IMR-90 (cell line): ENCODE measurements at regions not wholly inside any gene's neighbourhood (a gene's known extent, or its start where the extent isn't known, plus 50 kb on each side); places are given as distances from the start of the nearest gene placed in this dataset.

Source experiments
- ATAC-seq: fragments of 200-7000 bp; cut with Tn5 transposase; 2 replicates; pipeline ENCODE4 v1.9.1; 2020; ENCODE audit warnings: low read depth, mild to moderate bottlenecking, moderate library complexity
- BruUV-seq: library from RNA; stranded (reverse); fragments of 400-500 nt; replicated peaks from 2 replicates; lab custom pipeline; 2021; lab: Mats Ljungman, UMichigan
- CTCF ChIA-PET: fragments of 300-600 bp; formaldehyde crosslinking; extraction: SDS; loops from one replicate; lab custom pipeline; 2021; ENCODE audit warnings: antibody characterized with exemption; lab: Yijun Ruan, JAX
- POLR2A ChIA-PET: fragments of 300-600 bp; sonication (Branson Sonifier 250); formaldehyde crosslinking; loops from one replicate; lab custom pipeline; 2022; ENCODE audit warnings: antibody characterized with exemption; ENCODE audit not compliant: unreplicated experiment; lab: Charles Lee
- DNase-seq: peaks from one replicate; pipeline ENCODE4 v3.0.0; 2013
- H2AFZ ChIP-seq: replicated peaks from 2 replicates; pipeline ENCODE3; 2013; ENCODE audit warnings: low read length, mild to moderate bottlenecking; ENCODE audit not compliant: poor library complexity
- H2AK5ac ChIP-seq: 2 replicates; pipeline ENCODE4 v1.6.1; 2013; ENCODE audit warnings: low read depth, low read length, inconsistent platforms
- H2AK9ac ChIP-seq: replicated peaks from 2 replicates; pipeline ENCODE3; 2013; ENCODE audit warnings: mild to moderate bottlenecking, low read depth, low read length, moderate library complexity; ENCODE audit not compliant: poor library complexity
- H2BK120ac ChIP-seq: 2 replicates; pipeline ENCODE4 v1.6.1; 2013; ENCODE audit warnings: low read depth, low read length, inconsistent platforms
- H2BK15ac ChIP-seq: 3 replicates; pipeline ENCODE4 v1.6.1; 2013; ENCODE audit warnings: low read depth, low read length, inconsistent platforms
- H2BK20ac ChIP-seq: 2 replicates; pipeline ENCODE4 v1.6.1; 2013; ENCODE audit warnings: low read depth, mild to moderate bottlenecking, inconsistent platforms, low read length, moderate library complexity
- H2BK5ac ChIP-seq: 2 replicates; pipeline ENCODE4 v1.6.1; 2013; ENCODE audit warnings: mild to moderate bottlenecking, low read depth, low read length, inconsistent platforms; ENCODE audit not compliant: poor library complexity, severe bottlenecking
- H3K14ac ChIP-seq: replicated peaks from 2 replicates; pipeline ENCODE4 v1.6.1; 2013; ENCODE audit warnings: low read depth, low read length, inconsistent platforms
- H3K18ac ChIP-seq: 2 replicates; pipeline ENCODE4 v1.6.1; 2013; ENCODE audit warnings: low read depth, low read length, control low read depth
- H3K23ac ChIP-seq: 2 replicates; pipeline ENCODE4 v1.6.1; 2013; ENCODE audit warnings: low read depth, low read length, inconsistent platforms
- H3K27ac ChIP-seq: 2 replicates; pipeline ENCODE4 v1.5.1; 2013; ENCODE audit warnings: mild to moderate bottlenecking, control low read depth, low read length; ENCODE audit not compliant: insufficient read depth
- H3K27me3 ChIP-seq: 2 replicates; pipeline ENCODE4 v1.6.1; 2013; ENCODE audit warnings: low read length; ENCODE audit not compliant: control insufficient read depth, insufficient read depth
- H3K36me3 ChIP-seq: 2 replicates; pipeline ENCODE4 v1.6.1; 2013; ENCODE audit warnings: low read length, mixed read lengths; ENCODE audit not compliant: control insufficient read depth, insufficient read depth
- H3K4ac ChIP-seq: 2 replicates; pipeline ENCODE4 v1.6.1; 2013; ENCODE audit warnings: low read depth, low read length, inconsistent platforms
- H3K4me1 ChIP-seq: 2 replicates; pipeline ENCODE4 v1.6.1; 2013; ENCODE audit warnings: low read length, mixed read lengths; ENCODE audit not compliant: control insufficient read depth, insufficient read depth
- H3K4me2 ChIP-seq: 2 replicates; pipeline ENCODE4 v1.6.1; 2013; ENCODE audit warnings: low read depth, mild to moderate bottlenecking, control low read depth, low read length, moderate library complexity
- H3K4me3 ChIP-seq: 2 replicates; pipeline ENCODE4 v1.5.1; 2013; ENCODE audit warnings: low read depth, mild to moderate bottlenecking, control low read depth, low read length, moderate library complexity; ENCODE audit not compliant: insufficient read depth
- H3K56ac ChIP-seq: 2 replicates; pipeline ENCODE4 v1.6.1; 2013; ENCODE audit warnings: low read length, inconsistent platforms; ENCODE audit not compliant: insufficient read depth; ENCODE audit errors: extremely low read depth
- H3K79me1 ChIP-seq, 2 experiments: 2 replicates each; pipeline ENCODE4 v1.6.1; 2013; ENCODE audit warnings: low read length in 2 of 2, inconsistent platforms in 1 of 2, low read depth in 1 of 2
- H3K9ac ChIP-seq: 2 replicates; pipeline ENCODE4 v1.6.1; 2013; ENCODE audit warnings: low read depth, low read length, control low read depth
- H3K9me1 ChIP-seq: 2 replicates; pipeline ENCODE4 v1.6.1; 2013; ENCODE audit warnings: low read length, inconsistent platforms; ENCODE audit not compliant: insufficient read depth
- H3K9me3 ChIP-seq: 2 replicates; pipeline ENCODE4 v1.6.1; 2013; ENCODE audit warnings: low read length; ENCODE audit not compliant: control insufficient read depth, insufficient read depth
- H4K20me1 ChIP-seq: 2 replicates; pipeline ENCODE4 v1.6.1; 2013; ENCODE audit warnings: low read length, inconsistent platforms; ENCODE audit not compliant: insufficient read depth
- H4K5ac ChIP-seq: 2 replicates; pipeline ENCODE4 v1.6.1; 2013; ENCODE audit warnings: mild to moderate bottlenecking, low read depth, low read length, control low read depth
- H4K8ac ChIP-seq, 2 experiments: 2 replicates each; pipeline ENCODE4 v1.6.1; 2013; ENCODE audit warnings: low read depth in 2 of 2, low read length in 2 of 2, control low read depth in 1 of 2, inconsistent platforms in 1 of 2
- H4K91ac ChIP-seq: 2 replicates; pipeline ENCODE4 v1.6.1; 2013; ENCODE audit warnings: low read depth, low read length, inconsistent platforms; ENCODE audit not compliant: insufficient read depth
- MXI1 ChIP-seq: IDR thresholded peaks from 2 replicates; pipeline ENCODE4 v1.6.1; 2012; ENCODE audit warnings: low read depth, mild to moderate bottlenecking, low read length, moderate library complexity, borderline replicate concordance
- RFX5 ChIP-seq: IDR thresholded peaks from 2 replicates; pipeline ENCODE4 v1.8.0; 2012; ENCODE audit warnings: low read depth, mild to moderate bottlenecking, low read length, moderate library complexity
- SMC3 ChIP-seq: fragments of 150-350 bp; IDR thresholded peaks from 2 replicates; pipeline ENCODE4 v1.6.1; 2016; ENCODE audit warnings: low read depth, mild to moderate bottlenecking, antibody characterized with exemption, low read length, moderate library complexity
- dilution Hi-C: fragments of 300-500 bp; cut with HindIII; formaldehyde crosslinking; loops from one replicate; pipeline ENCODE4 v1.14.3; 2018; ENCODE audit warnings: low sequenced_read_pairs; ENCODE audit not compliant: unreplicated experiment
- in situ Hi-C: fragments of 300-500 bp; cut with MboI; formaldehyde crosslinking; loops from 3 replicates; pipeline ENCODE4 v1.14.3; 2019; ENCODE audit warnings: low sequenced_read_pairs, inconsistent platforms, mixed read lengths
- intact Hi-C: fragments of 100-400 bp; cut with micrococcal nuclease; formaldehyde crosslinking; loops from 2 replicates; pipeline ENCODE4 v1.10.0; 2022

- in situ Hi-C loops, result no loop called here
- no peak overlapping the region for H4K8ac ChIP-seq
- H3K9me3 ChIP-seq, result peaks cover 2% of the 10 kb centered on the region; the same call in 1 of the 2 replicates
- H2AK9ac ChIP-seq, result no peak overlapping the region
- no peaks in the 10 kb centered on the region for H3K79me1 ChIP-seq
- no peaks in the 10 kb centered on the region for H3K36me3 ChIP-seq
- dilution Hi-C loops, result no loop called here
- no peaks in the 10 kb centered on the region for H4K20me1 ChIP-seq
- no peak overlapping the region for H3K18ac ChIP-seq
- no peak overlapping the region for H2BK120ac ChIP-seq
- H3K27me3 ChIP-seq, result no peaks in the 10 kb centered on the region
- DNase-seq (no peak), ATAC-seq (no peak)
- ChIA-PET POLR2A (no interaction called here), CTCF (interaction anchor here (0.7 kb wide), 1 partner anchor 156 kb away, joined by 3 read pairs; no protein-coding TSS in a partner anchor)
- no peak overlapping the region for H3K4me2 ChIP-seq
- H2AFZ ChIP-seq, result no peak overlapping the region
- no peak overlapping the region for H3K4me3 ChIP-seq
- H2BK5ac ChIP-seq, result no peak overlapping the region
- no peak overlapping the region for H3K23ac ChIP-seq
- TF ChIP-seq MXI1, result no peak
- no peak for TF ChIP-seq RFX5
- TF ChIP-seq SMC3, result no peak
- no peak overlapping the region for H4K5ac ChIP-seq
- no peak overlapping the region for H3K9ac ChIP-seq
- H2BK20ac ChIP-seq, result no peak overlapping the region
- no TSS peak for BruUV-seq
- no peak overlapping the region for H3K4ac ChIP-seq
- H4K91ac ChIP-seq, result no peak overlapping the region
- H2BK15ac ChIP-seq, result no peak overlapping the region
- intact Hi-C loops, result no loop called here
- H3K27ac ChIP-seq, result no peak overlapping the region
- no peaks in the 10 kb centered on the region for H3K4me1 ChIP-seq
- no peak overlapping the region for H2AK5ac ChIP-seq
- no peak overlapping the region for H3K14ac ChIP-seq
- no peak overlapping the region for H3K56ac ChIP-seq
- H3K9me1 ChIP-seq, result no peaks in the 10 kb centered on the region
Measured at GRCh38 chr4:171461191-171461590, 352.0 kb upstream of the GALNTL6 start.
